IPS-NIHi11 (cell line): ENCODE measurements at regions not wholly inside any gene's neighbourhood (a gene's known extent, or its start where the extent isn't known, plus 50 kb on each side); places are given as distances from the start of the nearest gene placed in this dataset.

Source experiments
- DNase-seq: peaks from one replicate; pipeline ENCODE4 v3.0.0; 2012; ENCODE audit warnings: mixed read lengths, low spot score

- no peak for DNase-seq
These were observed 348.9 kb upstream of the ISL1 start for GRCh38 chr5:51034222-51034901.

- no peak for DNase-seq
These were observed 343.6 kb upstream of the ISL1 start for GRCh38 chr5:51039424-51040329.

GRCh38 chr5:51043745-51044144 is 339.5 kb upstream of the ISL1 start:
- no peak for DNase-seq

GRCh38 chr5:51047369-51047768 is 335.9 kb upstream of the ISL1 start:
- no peak for DNase-seq

GRCh38 chr5:51053361-51053760 is 329.9 kb upstream of the ISL1 start:
- no peak for DNase-seq

GRCh38 chr5:51060953-51061352 is 322.3 kb upstream of the ISL1 start:
- DNase-seq, result no peak

GRCh38 chr5:51072937-51073336 is 310.3 kb upstream of the ISL1 start:
- no peak for DNase-seq

GRCh38 chr5:51082741-51083140 is 300.5 kb upstream of the ISL1 start:
- DNase-seq, result no peak

GRCh38 chr5:51091816-51092215 is 291.4 kb upstream of the ISL1 start:
- no peak for DNase-seq

- DNase-seq, result peak; percentile 4
These were observed 287.8 kb upstream of the ISL1 start for GRCh38 chr5:51095486-51095885.

- DNase-seq, result no peak
These were observed 286.4 kb upstream of the ISL1 start for GRCh38 chr5:51096859-51097258.

GRCh38 chr5:51099173-51099853 is 283.9 kb upstream of the ISL1 start:
- no peak for DNase-seq

GRCh38 chr5:51104556-51104955 is 278.7 kb upstream of the ISL1 start:
- DNase-seq, result no peak

- no peak for DNase-seq
These were observed 273.4 kb upstream of the ISL1 start for GRCh38 chr5:51109786-51110410.

- DNase-seq, result no peak
These were observed 252.0 kb upstream of the ISL1 start for GRCh38 chr5:51131266-51131665.

- DNase-seq, result no peak
These were observed 245.1 kb upstream of the ISL1 start for GRCh38 chr5:51138164-51138563.

GRCh38 chr5:51148437-51148836 is 234.8 kb upstream of the ISL1 start:
- no peak for DNase-seq

- DNase-seq, result no peak
These were observed 227.0 kb upstream of the ISL1 start for GRCh38 chr5:51156222-51156621.

- peak; percentile 38 for DNase-seq
These were observed 226.4 kb upstream of the ISL1 start for GRCh38 chr5:51156838-51157237.

GRCh38 chr5:51159164-51159563 is 224.1 kb upstream of the ISL1 start:
- DNase-seq, result peak; percentile 16

GRCh38 chr5:51159606-51160005 is 223.6 kb upstream of the ISL1 start:
- DNase-seq, result no peak

GRCh38 chr5:51162245-51162644 is 221.0 kb upstream of the ISL1 start:
- DNase-seq, result no peak
